GM12873 (cell line): ENCODE measurements at regions not wholly inside any gene's neighbourhood (a gene's known extent, or its start where the extent isn't known, plus 50 kb on each side); places are given as distances from the start of the nearest gene placed in this dataset.

Experiments used
- CTCF ChIP-seq: IDR thresholded peaks from 2 replicates; pipeline ENCODE4 v1.5.1; 2012; ENCODE audit warnings: low read depth, mild to moderate bottlenecking, moderate library complexity, low read length, control low read depth; ENCODE audit not compliant: insufficient read depth; ENCODE audit errors: missing control alignments

DNA sequence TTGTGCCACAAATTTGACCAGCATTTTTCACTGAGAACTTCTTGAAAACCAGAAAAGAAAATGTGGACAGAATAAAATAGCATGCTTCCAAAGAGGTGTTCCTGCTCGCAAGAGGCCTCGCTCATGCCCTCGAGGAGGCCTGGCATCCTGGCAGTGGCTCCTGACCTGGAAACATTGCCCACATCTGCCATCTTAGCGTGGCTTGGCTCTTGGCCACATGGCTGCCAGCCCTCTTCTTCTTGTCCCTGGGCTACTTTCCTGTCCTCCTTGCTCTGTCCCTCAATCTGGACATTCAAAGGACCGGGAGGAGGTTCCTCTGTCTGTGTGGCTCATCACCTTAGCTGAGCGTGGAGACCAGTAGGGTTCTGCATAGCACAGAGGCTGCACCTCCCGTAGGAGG lies 131.6 kb upstream of the TMEM72 start:
- TF ChIP-seq CTCF, result no peak

DNA sequence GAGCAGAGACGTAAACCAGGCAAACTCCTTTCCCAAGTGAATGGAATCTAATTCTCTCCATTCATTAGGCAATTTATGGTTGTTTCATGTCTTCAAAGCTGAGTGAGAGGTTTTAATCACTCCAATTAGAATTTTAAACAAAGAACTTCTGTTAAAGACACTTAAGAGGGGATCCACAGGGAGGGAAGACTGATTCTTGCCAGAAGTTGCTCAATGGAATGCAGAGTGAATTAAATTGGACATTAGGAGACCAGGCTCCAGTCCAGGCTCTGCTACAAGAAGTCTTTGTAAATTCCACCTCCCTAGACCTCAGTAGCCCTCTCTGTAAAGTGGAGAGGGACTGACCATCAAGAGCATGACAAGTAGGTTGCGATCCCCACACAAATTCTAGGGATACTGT lies 130.7 kb upstream of the TMEM72 start:
- no peak for TF ChIP-seq CTCF

DNA sequence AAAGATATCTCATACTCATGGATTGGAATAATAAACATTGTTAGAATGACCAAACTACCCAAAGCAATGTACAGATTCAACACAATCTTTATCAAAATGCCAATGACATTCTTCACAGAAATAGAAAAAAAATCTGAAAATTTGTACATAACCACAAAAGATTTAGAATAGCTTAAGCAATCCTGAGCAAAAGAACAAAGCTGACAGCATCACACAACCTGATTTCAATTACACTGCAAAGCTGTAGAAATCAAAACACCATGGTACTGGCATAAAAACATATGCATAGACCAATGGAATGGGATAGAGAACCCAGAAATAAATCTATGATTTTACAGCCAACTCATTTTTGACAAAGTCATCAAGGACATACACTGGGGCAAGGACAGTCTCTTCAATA lies 130.0 kb upstream of the TMEM72 start:
- no peak for TF ChIP-seq CTCF

- TF ChIP-seq CTCF, result no peak
Measured at GRCh38 chr10:44786286-44786850, 124.8 kb upstream of the TMEM72 start.

DNA sequence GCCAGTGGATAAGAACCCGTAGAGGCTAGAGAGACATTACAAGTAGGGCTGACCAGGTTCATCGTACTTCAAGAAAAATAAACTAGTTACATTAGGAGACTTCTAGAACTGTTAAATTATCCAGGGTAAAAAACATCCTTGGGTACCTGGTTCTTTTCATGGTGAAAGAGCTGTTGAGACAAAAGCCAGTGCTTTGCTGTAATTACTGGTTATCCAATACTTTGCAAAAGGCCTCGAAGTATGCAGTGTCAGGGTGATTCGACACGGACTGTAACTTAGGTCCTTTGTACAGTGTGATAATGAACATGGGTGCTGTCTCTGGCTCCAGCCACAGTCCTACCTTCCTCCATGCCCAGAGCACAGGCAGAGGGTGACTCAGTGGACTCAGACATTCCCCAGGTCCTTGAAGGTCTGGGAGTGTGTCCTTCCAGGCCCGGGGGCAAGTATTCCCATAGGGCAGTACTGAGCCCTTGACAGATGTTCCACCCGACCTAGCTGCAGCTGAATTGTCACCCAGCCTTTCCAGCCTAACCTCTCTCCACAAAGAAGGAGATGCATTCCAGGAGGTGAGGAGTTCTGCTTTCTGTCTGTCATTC lies 123.6 kb upstream of the TMEM72 start:
- TF ChIP-seq CTCF, result no peak

DNA sequence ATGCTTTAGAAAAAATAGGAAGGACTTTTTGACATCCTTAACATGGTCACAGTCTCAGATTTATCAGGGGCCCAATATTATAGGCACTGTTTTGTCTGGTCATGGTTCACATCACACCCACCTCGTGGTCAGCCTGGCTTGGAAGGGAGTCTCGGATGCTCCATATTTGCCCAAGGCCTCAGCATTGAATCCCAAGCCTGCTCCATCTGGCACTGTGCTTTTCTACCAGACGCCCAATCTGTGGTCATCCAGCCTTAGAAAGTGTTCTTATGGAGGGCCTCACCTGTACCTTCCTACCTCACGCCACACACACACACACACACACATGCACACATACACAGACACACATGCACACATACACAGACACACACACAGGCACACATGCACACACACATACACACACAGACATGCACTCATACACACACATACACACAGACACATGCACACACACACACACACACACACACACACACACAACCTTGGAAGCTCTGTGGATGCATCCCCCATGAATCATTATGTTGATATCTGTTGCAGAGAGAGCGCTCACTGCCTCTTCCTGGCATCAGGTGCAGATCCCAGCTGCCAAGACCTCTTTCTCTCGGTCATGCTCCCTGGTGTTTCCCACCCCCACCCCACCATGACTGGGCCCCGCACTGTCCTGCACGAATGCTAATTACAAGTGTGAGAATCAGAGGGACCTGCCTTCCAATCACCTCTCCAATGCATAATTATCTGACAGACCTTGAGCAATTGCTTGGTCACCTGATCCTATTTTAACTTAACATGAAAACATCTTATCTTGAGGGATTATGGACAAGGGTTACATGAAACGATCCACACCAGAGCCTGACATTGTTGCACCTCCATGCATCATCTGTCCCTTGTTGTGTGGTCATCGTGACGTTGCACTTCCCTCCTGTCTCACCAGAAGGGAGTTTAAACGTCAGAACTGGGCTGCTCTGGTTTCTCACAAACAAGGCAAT lies 122.7 kb upstream of the TMEM72 start:
- TF ChIP-seq CTCF, result no peak

DNA sequence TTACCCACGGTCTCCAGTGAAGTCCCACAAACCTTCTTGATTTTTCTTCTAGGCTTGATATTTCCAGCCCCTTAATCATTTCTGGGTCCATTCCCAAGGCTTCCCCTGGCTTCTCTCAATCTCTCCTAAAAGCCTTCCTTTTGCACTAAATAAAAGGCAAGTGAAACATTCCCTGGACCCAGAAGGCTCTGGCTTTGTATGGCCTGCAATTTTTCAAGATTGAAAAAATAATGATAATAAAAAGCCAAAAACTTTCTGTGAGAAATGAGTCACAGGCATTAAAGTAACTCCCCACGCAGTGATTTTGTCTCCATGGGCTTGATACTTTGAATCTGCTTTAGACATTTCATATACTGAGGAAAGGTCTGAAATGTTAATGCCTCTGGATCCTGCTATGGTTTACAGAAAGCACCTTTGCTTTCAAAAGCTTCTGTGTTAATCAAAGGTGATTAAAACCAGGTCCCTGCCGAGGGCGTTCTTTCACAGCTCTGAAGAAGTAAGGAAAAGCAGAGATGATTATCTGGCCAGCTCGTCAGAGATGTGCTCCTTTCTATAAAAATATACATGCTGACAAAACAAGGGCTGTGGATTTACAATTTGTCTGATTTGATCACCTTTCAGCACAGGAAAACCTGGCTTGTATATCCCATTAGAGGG lies 118.9 kb upstream of the TMEM72 start:
- no peak for TF ChIP-seq CTCF
